ENCODE measurements at regions not wholly inside any gene's neighbourhood (a gene's known extent, or its start where the extent isn't known, plus 50 kb on each side); places are given as distances from the start of the nearest gene placed in this dataset.

DNA sequence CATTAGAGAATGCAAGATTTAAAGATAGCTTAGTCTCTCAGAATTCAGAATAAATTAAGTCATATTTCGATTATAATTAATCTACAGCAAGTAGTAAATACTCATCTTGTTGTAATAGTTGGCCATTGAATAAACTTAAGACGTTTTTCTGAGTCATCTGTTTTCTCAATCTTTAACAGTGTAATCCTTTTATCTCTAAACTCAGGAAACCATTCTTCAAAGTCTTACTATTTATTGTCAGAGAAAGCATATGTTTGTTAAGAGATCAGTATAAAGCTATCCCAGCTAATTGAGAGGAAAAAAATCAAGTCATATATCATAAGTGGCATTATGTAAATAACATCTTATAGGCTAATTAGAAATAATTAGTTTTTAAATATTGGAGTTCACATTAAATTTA lies 201.2 kb upstream of the ADAMTS5 start:
- Mint-ChIP-seq H3K4me3 (ENCODE audit: unreplicated experiment) (no peak overlapping the region), H3K27ac (ENCODE audit: unreplicated experiment) (no peak overlapping the region), H3K9me3 (ENCODE audit: unreplicated experiment) (no peaks in the 10 kb centered on the region), H3K4me1 (ENCODE audit: low read depth, unreplicated experiment) (no peaks in the 10 kb centered on the region), H3K27me3 (ENCODE audit: unreplicated experiment) (no peaks in the 10 kb centered on the region), H3K36me3 (ENCODE audit: unreplicated experiment) (no peaks in the 10 kb centered on the region)
- TF ChIP-seq, protein P1, sequence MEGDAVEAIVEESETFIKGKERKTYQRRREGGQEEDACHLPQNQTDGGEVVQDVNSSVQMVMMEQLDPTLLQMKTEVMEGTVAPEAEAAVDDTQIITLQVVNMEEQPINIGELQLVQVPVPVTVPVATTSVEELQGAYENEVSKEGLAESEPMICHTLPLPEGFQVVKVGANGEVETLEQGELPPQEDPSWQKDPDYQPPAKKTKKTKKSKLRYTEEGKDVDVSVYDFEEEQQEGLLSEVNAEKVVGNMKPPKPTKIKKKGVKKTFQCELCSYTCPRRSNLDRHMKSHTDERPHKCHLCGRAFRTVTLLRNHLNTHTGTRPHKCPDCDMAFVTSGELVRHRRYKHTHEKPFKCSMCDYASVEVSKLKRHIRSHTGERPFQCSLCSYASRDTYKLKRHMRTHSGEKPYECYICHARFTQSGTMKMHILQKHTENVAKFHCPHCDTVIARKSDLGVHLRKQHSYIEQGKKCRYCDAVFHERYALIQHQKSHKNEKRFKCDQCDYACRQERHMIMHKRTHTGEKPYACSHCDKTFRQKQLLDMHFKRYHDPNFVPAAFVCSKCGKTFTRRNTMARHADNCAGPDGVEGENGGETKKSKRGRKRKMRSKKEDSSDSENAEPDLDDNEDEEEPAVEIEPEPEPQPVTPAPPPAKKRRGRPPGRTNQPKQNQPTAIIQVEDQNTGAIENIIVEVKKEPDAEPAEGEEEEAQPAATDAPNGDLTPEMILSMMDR (IDR thresholded peaks at IDR 0.05; ENCODE audit: partially characterized antibody, unreplicated experiment), result no peak
- no peak for DNase-seq

DNA sequence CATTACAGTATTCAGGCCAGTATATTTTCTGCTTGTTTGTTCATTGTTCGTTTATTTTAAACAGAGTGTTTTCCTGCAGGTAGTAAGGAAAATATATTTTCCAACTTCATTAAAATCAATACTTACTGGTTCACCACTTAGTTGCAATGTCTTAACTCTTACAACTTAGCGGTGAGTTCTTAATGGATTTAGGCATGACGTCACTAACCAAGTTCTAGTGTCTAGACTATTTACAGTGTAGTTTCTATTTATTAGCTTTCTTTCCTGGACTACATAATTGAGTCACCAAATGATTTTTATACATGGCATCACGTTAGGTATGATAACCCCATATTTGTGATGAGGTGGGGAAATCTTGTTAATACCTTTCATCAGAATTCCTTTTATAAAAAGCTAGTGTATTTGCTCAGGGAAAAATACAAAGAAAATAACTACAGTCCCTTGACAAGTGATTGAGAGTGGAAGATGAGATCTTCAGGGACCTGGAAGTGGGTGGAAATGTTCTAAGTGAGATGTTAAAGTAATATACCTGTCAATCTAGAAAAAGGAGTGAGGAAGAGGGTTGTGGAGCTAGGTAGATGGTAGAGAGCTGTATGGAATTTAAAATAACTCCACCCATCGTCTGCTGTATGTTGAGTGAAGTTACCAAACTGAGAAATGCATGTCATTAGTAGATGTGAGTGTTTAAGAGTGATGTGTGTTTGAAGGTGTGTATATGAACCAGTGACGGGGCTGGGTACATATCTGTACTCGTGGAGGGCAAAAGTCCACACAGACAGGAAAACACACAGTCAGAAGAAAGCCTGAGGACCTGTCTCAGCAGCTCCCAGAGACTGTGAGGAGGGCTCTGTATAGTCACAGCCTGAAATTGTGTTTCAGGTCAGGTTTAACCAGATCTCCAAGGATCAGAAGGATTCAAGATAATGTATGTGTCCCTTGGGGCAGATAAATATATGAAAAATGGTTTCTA lies 197.6 kb upstream of the ADAMTS5 start:
- Mint-ChIP-seq H3K9me3 (ENCODE audit: unreplicated experiment) (no peaks in the 10 kb centered on the region), H3K4me1 (ENCODE audit: low read depth, unreplicated experiment) (no peaks in the 10 kb centered on the region), H3K36me3 (ENCODE audit: unreplicated experiment) (no peaks in the 10 kb centered on the region), H3K27me3 (ENCODE audit: unreplicated experiment) (no peaks in the 10 kb centered on the region), H3K27ac (ENCODE audit: unreplicated experiment) (no peak overlapping the region), H3K4me3 (ENCODE audit: unreplicated experiment) (no peak overlapping the region)
- no peak for DNase-seq
- TF ChIP-seq, protein P1 (IDR thresholded peaks at IDR 0.05; ENCODE audit: partially characterized antibody, unreplicated experiment), result no peak

DNA sequence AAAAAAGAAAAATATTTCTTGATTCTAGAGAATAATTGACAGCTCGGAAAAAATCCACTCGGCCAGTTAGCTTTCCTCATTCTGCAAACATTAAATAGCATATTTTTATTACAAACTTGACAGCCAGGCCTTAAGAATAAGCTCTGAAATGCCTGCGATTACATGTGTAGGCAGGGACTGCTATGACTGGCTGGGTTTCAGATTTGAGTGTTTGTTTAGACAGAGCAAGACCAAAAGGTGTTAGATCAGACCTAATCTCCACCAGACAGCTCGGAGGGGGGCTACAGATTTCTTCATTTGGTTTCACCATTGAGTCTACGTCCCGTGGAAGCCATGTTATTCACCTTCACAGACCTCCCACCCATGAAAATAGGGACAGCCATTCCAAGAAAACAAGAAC lies 192.1 kb upstream of the ADAMTS5 start:
- H3K27me3 Mint-ChIP-seq (ENCODE audit: unreplicated experiment), result no peaks in the 10 kb centered on the region
- H3K9me3 Mint-ChIP-seq (ENCODE audit: unreplicated experiment), result no peaks in the 10 kb centered on the region
- no peaks in the 10 kb centered on the region for H3K4me1 Mint-ChIP-seq (ENCODE audit: low read depth, unreplicated experiment)
- no peaks in the 10 kb centered on the region for H3K36me3 Mint-ChIP-seq (ENCODE audit: unreplicated experiment)
- no peak overlapping the region for H3K27ac Mint-ChIP-seq (ENCODE audit: unreplicated experiment)
- DNase-seq, result no peak
- TF ChIP-seq, protein P1 (IDR thresholded peaks at IDR 0.05; ENCODE audit: partially characterized antibody, unreplicated experiment), result no peak
- no peak overlapping the region for H3K4me3 Mint-ChIP-seq (ENCODE audit: unreplicated experiment)

DNA sequence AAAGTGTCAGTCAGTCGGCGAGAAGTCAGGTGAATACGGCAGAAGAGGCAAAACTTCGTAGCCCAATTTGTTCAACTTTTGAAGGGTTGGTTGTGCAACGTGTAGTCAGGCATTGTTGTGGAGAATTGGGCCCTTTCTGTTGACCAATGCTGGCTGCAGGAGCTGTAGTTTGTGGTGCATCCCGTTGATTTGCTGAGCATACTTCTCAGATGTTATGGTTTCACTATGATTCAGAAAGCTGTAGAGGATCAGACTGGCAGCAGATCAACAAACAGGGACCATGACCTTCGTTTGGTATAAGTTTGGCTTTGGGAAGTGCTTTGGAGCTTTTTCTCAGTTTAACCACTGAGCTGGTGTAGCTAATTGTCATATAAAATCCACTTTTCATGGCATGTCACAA lies 190.2 kb upstream of the ADAMTS5 start:
- DNase-seq, result no peak
- TF ChIP-seq, protein P1 (IDR thresholded peaks at IDR 0.05; ENCODE audit: partially characterized antibody, unreplicated experiment), result no peak
- no peaks in the 10 kb centered on the region for H3K4me1 Mint-ChIP-seq (ENCODE audit: low read depth, unreplicated experiment)
- H3K27ac Mint-ChIP-seq (ENCODE audit: unreplicated experiment), result no peak overlapping the region
- no peaks in the 10 kb centered on the region for H3K27me3 Mint-ChIP-seq (ENCODE audit: unreplicated experiment)
- no peaks in the 10 kb centered on the region for H3K36me3 Mint-ChIP-seq (ENCODE audit: unreplicated experiment)
- H3K9me3 Mint-ChIP-seq (ENCODE audit: unreplicated experiment), result peaks cover 2% of the 10 kb centered on the region
- no peak overlapping the region for H3K4me3 Mint-ChIP-seq (ENCODE audit: unreplicated experiment)

- Mint-ChIP-seq H3K4me1 (ENCODE audit: low read depth, unreplicated experiment) (no peaks in the 10 kb centered on the region), H3K27ac (ENCODE audit: unreplicated experiment) (no peak overlapping the region), H3K4me3 (ENCODE audit: unreplicated experiment) (no peak overlapping the region), H3K36me3 (ENCODE audit: unreplicated experiment) (no peaks in the 10 kb centered on the region), H3K9me3 (ENCODE audit: unreplicated experiment) (peaks cover 2% of the 10 kb centered on the region), H3K27me3 (ENCODE audit: unreplicated experiment) (no peaks in the 10 kb centered on the region)
- no peak for DNase-seq
- TF ChIP-seq, protein P1 (IDR thresholded peaks at IDR 0.05; ENCODE audit: partially characterized antibody, unreplicated experiment), result no peak
Measured at GRCh38 chr21:27156666-27157065, 189.8 kb upstream of the ADAMTS5 start.
